ENCODE measurements at regions not wholly inside any gene's neighbourhood (a gene's known extent, or its start where the extent isn't known, plus 50 kb on each side); places are given as distances from the start of the nearest gene placed in this dataset.

DNA sequence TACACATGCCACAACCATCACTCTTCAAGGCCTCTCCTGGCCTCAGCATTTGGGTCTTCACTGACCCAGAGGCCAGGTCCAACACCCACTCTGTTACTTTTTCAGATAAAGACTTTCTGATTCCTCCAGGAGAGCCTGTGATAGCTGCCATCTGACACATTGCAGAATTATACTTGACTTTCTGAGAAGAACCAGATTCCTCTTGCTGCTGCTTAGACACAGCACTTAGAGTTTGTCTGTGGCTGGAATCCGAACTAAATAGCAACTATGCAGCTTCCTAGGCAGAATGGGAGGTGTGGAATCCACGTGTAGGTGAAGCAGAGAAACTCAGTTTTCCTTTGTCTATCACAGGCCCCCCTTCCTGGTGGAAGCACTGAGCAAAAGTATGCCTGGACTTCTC is 344.7 kb upstream of the SLC30A5 start:
- no peak for TF ChIP-seq EZH2 (IDR thresholded peaks at IDR 0.05; ENCODE audit: borderline replicate concordance, insufficient read depth, low read depth, low read length, poor library complexity, severe bottlenecking)
- TF ChIP-seq, protein P1, sequence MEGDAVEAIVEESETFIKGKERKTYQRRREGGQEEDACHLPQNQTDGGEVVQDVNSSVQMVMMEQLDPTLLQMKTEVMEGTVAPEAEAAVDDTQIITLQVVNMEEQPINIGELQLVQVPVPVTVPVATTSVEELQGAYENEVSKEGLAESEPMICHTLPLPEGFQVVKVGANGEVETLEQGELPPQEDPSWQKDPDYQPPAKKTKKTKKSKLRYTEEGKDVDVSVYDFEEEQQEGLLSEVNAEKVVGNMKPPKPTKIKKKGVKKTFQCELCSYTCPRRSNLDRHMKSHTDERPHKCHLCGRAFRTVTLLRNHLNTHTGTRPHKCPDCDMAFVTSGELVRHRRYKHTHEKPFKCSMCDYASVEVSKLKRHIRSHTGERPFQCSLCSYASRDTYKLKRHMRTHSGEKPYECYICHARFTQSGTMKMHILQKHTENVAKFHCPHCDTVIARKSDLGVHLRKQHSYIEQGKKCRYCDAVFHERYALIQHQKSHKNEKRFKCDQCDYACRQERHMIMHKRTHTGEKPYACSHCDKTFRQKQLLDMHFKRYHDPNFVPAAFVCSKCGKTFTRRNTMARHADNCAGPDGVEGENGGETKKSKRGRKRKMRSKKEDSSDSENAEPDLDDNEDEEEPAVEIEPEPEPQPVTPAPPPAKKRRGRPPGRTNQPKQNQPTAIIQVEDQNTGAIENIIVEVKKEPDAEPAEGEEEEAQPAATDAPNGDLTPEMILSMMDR (IDR thresholded peaks at IDR 0.05) = no peak
- no peak overlapping the region for H3K9ac ChIP-seq (ENCODE audit: low read length)
- H3K9me3 ChIP-seq (ENCODE audit: control extremely low read depth in 1 of 3, control insufficient read depth in 2 of 3, insufficient read depth in 1 of 3, low read length in 2 of 3) = no peaks in the 10 kb centered on the region
- intact Hi-C loops (cut with micrococcal nuclease) = no loop called here
- no peaks in the 10 kb centered on the region for H3K36me3 ChIP-seq (replicated peaks in 1 of 2; ENCODE audit: control extremely low read depth in 1 of 2, control insufficient read depth in 1 of 2, extremely low read depth in 1 of 2, insufficient read depth in 2 of 2, low read length in 1 of 2)
- no peak overlapping the region for H3K27ac ChIP-seq (ENCODE audit: low read length in 2 of 2)
- H3K4me3 Mint-ChIP-seq = no peak overlapping the region
- H3K27me3 ChIP-seq (replicated peaks in 1 of 4; ENCODE audit: control extremely low read depth in 1 of 4, control insufficient read depth in 3 of 4, insufficient read depth in 4 of 4, low read length in 3 of 4) = peaks cover 0 to 6% (median 3%) of the 10 kb centered on the region in 4 experiments
- no CpG with 5 or more reads among the region's 2 CpGs for WGBS (ENCODE audit: insufficient coverage)
- no peaks in the 10 kb centered on the region for H4K20me1 ChIP-seq (ENCODE audit: control insufficient read depth, insufficient read depth, low read length, poor library complexity, severe bottlenecking)
- H3K79me2 ChIP-seq (ENCODE audit: control insufficient read depth, insufficient read depth, low read length) = no peaks in the 10 kb centered on the region
- H2AFZ ChIP-seq (ENCODE audit: insufficient read depth, low read depth, low read length, poor library complexity, severe bottlenecking) = no peak overlapping the region
- no peak overlapping the region for H3K4me2 ChIP-seq (replicated peaks; ENCODE audit: low read depth, low read length, poor library complexity, severe bottlenecking)
- no peak for DNase-seq
- peaks cover 35% of the 10 kb centered on the region for H3K27me3 Mint-ChIP-seq
- no peak overlapping the region for H3K27ac Mint-ChIP-seq
- CTCF ChIA-PET = no interaction called here
- no peaks in the 10 kb centered on the region for H3K9me3 Mint-ChIP-seq (ENCODE audit: insufficient read depth)
- ATAC-seq (ENCODE audit: low read depth) = no peak
- POLR2A ChIA-PET = no interaction called here
- peaks cover 6 to 9% of the 10 kb centered on the region in 2 donors for H3K4me1 ChIP-seq (ENCODE audit: control insufficient read depth in 2 of 2, insufficient read depth in 2 of 2, low read length in 2 of 2)
- H3K4me3 ChIP-seq (ENCODE audit: control extremely low read depth in 1 of 5, extremely low read depth in 1 of 5, insufficient read depth in 1 of 5, low read depth in 2 of 5, low read length in 4 of 5) = no peak overlapping the region
- H3K4me1 Mint-ChIP-seq = peaks cover 9% of the 10 kb centered on the region

DNA sequence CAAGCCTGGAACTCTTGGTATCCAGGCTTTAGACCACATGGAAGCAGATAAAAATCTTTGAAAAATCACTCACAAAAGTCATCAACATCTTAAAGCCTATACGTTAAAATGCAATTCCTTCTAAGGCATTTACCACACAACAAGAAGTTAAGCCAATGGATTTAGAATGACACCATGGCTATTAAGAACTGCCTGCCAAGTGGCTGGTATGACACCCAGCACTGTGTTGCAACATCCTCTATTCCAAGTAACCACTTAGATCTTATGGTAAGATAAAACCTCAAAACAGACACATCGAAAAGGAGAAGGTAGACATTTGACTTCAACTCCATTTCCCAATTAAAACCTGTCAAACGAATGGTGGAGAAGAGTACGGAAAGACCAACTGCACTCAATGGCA is 344.2 kb upstream of the SLC30A5 start:
- H3K27me3 ChIP-seq (replicated peaks in 1 of 4; ENCODE audit: control extremely low read depth in 1 of 4, control insufficient read depth in 3 of 4, insufficient read depth in 4 of 4, low read length in 3 of 4) = peaks cover 0 to 6% (median 3%) of the 10 kb centered on the region in 4 experiments
- Mint-ChIP-seq H3K27me3 (peaks cover 35% of the 10 kb centered on the region), H3K27ac (no peak overlapping the region), H3K9me3 (ENCODE audit: insufficient read depth) (no peaks in the 10 kb centered on the region), H3K4me3 (no peak overlapping the region), H3K4me1 (peaks cover 8% of the 10 kb centered on the region)
- intact Hi-C loops (cut with micrococcal nuclease) = no loop called here
- ChIA-PET POLR2A (no interaction called here), CTCF (no interaction called here)
- H3K36me3 ChIP-seq (replicated peaks in 1 of 2; ENCODE audit: control extremely low read depth in 1 of 2, control insufficient read depth in 1 of 2, extremely low read depth in 1 of 2, insufficient read depth in 2 of 2, low read length in 1 of 2) = no peaks in the 10 kb centered on the region
- H3K9ac ChIP-seq (ENCODE audit: low read length) = no peak overlapping the region
- 63% methylated on average over 2 of the region's 4 CpGs for WGBS (ENCODE audit: insufficient coverage)
- no peaks in the 10 kb centered on the region for H3K9me3 ChIP-seq (ENCODE audit: control extremely low read depth in 1 of 3, control insufficient read depth in 2 of 3, insufficient read depth in 1 of 3, low read length in 2 of 3)
- no peak overlapping the region for H2AFZ ChIP-seq (ENCODE audit: insufficient read depth, low read depth, low read length, poor library complexity, severe bottlenecking)
- no peak overlapping the region for H3K4me3 ChIP-seq (ENCODE audit: control extremely low read depth in 1 of 5, extremely low read depth in 1 of 5, insufficient read depth in 1 of 5, low read depth in 2 of 5, low read length in 4 of 5)
- no peaks in the 10 kb centered on the region for H4K20me1 ChIP-seq (ENCODE audit: control insufficient read depth, insufficient read depth, low read length, poor library complexity, severe bottlenecking)
- ATAC-seq (ENCODE audit: low read depth) (no peak), DNase-seq (no peak)
- no peak for TF ChIP-seq EZH2 (IDR thresholded peaks at IDR 0.05; ENCODE audit: borderline replicate concordance, insufficient read depth, low read depth, low read length, poor library complexity, severe bottlenecking)
- TF ChIP-seq, protein P1 (IDR thresholded peaks at IDR 0.05) = no peak
- H3K27ac ChIP-seq (ENCODE audit: low read length in 2 of 2) = no peak overlapping the region
- peaks cover 6 to 9% of the 10 kb centered on the region in 2 donors for H3K4me1 ChIP-seq (ENCODE audit: control insufficient read depth in 2 of 2, insufficient read depth in 2 of 2, low read length in 2 of 2)
- no peaks in the 10 kb centered on the region for H3K79me2 ChIP-seq (ENCODE audit: control insufficient read depth, insufficient read depth, low read length)
- H3K4me2 ChIP-seq (replicated peaks; ENCODE audit: low read depth, low read length, poor library complexity, severe bottlenecking) = no peak overlapping the region
